GM21515 (cell line): ENCODE measurements at regions not wholly inside any gene's neighbourhood (a gene's known extent, or its start where the extent isn't known, plus 50 kb on each side); places are given as distances from the start of the nearest gene placed in this dataset.

Source experiments
- ATAC-seq: cut with Tn5 transposase; IDR thresholded peaks from one replicate; pipeline ENCODE4 v1.9.1; 2021; ENCODE audit not compliant: unreplicated experiment

DNA sequence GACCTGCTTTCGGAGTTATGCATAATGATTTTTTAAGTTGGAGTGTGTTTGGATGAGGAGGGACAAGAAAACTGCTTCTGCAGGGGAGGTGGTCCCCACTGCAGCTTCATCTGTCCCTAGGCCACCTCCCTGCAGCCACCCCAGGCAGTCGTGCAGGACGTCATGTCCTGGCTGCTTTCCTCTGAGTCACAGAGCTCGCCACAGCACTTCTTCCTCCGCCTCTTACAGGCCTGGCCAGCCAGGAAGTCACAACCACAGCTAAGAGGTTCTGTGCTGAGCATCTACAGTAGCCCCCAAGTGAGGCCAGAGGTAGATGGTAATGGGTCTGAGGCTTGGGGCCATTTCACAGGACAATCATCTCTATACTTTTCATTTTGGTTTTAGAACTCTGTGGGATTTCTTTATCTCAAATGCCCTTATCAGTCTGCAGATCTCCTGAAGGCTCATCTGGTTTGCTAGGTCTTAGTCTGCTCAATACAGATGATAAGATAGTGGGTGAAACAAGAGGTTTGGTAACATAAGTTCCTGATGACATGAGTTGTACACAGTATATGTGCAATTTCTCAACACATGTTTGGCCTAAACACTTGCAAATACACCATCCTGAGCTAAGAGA lies 106.4 kb downstream of the ARF6 start:
- ATAC-seq, result peak; percentile 43

DNA sequence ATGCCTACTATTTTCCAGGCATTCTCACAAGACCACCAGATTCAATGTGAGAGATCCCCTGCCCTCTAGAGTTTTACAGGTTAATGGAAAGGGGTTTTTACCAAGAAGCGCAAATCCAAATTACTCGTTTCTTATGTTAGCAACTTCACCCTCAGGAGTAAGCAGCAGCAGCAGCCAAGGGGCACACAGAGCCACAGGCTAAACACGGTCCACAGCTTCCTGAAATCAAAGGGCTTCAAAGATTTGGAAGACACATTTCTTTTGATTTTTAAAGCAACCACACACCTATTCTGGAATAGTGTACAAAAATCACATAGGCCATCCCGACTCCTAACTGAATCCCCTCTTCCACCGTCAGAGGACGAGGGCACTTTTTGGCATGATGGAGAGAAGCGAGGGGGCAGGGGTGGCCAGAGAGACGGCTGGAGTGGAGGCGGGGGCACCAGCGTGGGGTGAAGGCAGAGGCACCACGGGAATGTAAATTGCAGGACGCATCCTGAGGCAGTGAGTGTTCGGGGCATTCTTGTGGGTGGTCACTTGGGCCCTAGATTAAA lies 107.0 kb downstream of the ARF6 start:
- no peak for ATAC-seq

DNA sequence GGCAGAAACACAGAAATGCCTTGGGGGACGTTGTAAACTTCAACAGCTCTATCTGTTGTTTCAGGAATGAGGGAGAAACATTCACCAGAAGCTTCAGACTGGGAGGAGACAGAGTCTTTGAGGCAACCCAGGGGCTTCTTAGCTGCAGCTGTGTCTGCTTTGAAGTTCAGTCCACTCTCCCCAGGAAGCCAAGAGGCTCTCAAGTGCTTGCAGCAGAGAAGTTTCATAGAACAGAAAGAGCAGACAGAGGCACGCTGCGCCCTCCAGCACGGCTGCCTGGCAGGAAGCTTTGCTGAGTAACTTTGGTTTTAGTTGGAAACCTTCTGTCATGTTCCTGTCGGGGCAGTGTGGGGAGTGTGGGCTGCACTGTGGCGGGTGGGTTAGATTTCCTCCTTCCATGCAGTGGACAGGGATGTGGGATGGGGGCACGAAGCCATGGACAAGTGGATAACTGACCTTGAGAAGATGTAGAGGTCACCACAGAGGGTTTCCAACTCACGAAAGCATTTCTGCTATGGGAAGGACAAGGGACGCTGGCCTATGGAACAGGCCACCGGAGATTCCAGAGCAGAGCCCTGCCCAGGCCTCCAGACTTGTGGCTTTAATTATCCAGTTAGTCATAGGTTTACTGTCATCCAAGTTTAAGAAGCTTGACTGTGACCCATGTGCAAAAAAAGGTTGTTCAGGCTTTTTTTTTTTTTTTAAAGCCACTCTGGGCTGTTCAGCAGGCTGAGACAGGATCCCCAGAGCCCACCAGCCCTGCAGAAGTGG lies 107.7 kb downstream of the ARF6 start:
- no peak for ATAC-seq

DNA sequence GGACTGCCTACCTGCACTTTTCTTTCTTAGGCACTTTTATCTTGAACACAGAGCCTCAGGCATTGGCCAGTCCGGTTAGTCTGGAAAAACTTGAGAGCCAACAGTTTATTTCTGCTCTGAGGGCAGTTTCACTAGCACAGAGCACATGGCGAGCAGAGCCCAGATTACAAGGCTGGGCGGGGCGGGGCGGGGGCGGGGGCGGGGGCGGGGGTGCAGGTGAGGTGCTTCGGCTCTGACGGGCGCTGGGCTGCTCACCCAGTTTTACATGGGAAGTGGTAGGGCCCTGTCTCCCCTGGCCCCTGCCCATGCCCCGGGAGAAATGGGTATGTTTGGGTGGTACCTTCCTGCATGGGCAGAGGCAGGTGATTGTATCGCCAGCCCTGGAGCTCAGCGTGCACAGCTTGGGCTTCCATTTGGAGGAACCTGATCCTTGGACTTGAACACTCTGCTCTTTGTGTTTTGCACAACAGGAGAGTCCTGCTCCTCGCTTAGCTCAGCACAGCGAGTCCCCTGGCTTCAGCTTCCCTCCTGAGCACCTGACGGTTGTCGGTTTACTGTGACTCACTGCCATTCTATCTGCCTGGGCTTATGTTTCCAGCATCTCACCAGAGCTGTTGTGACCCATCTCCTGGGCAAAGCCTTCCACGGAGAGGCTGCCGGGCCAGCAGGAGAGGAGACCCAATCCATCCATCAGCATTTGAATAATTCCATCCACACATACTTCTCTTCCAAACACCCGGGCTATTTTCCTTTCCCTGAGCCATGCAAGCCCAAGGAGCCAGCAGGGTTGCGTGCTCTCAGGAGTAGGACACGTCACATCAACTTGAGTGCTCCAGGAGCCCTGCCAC lies 108.5 kb downstream of the ARF6 start:
- ATAC-seq, result peak; percentile 25

DNA sequence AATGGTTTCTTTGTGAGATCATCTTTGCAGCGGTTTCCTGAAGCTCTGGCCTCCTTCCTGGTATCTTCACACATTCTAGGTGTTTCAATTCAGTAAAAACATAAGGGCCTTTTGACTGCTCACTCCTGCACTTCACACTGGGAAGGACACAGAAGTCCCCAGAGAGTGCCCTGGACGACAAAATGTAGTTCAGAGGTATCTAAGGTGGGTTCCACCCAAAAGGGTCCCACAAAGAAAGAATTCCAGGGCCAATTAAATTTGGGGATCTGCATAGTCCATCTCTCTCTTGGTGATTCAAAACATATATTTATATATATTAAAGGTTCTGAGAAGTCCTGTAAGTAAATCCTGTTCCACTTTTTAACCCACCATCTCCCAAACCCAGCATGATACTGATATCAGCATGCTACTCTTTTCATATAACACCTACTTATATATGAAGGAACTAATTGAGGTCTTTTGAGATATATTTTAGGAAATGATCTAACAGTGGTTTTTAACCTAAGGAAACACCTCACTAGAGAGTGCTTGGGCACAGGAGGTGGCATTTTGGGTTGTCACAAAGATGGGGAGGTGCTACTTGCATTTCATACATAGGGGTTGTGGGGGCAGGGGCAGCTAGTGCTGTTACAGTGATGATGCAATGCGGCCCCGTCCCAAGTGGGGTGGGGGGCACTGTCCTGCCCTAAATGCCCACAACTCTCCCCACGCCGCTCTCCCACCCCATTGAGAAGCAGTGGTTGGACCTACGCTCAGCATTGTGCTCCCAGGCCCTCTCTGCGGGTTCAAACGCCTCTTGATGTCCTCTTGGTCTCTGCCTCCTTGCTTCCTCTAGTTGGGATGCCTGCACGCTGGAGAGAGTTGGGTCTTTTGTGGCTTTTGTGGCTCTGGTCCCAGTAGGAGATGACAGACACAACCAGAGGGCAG lies 109.4 kb downstream of the ARF6 start:
- ATAC-seq, result peak; percentile 21

DNA sequence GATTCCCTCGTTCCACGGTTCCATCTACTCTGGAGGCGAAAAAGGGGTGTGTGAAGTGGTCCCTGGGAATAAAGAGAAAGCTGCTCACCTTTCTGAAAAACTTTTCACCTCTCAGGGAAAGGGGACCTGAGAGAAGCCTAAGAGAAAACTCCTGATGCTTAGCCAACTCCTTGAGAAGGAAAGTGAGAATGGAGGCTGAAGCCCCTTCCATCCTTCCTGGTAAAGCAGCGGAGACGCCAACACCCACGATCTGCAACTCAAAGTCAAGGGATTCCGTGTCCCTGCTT lies 110.0 kb downstream of the ARF6 start:
- no peak for ATAC-seq

DNA sequence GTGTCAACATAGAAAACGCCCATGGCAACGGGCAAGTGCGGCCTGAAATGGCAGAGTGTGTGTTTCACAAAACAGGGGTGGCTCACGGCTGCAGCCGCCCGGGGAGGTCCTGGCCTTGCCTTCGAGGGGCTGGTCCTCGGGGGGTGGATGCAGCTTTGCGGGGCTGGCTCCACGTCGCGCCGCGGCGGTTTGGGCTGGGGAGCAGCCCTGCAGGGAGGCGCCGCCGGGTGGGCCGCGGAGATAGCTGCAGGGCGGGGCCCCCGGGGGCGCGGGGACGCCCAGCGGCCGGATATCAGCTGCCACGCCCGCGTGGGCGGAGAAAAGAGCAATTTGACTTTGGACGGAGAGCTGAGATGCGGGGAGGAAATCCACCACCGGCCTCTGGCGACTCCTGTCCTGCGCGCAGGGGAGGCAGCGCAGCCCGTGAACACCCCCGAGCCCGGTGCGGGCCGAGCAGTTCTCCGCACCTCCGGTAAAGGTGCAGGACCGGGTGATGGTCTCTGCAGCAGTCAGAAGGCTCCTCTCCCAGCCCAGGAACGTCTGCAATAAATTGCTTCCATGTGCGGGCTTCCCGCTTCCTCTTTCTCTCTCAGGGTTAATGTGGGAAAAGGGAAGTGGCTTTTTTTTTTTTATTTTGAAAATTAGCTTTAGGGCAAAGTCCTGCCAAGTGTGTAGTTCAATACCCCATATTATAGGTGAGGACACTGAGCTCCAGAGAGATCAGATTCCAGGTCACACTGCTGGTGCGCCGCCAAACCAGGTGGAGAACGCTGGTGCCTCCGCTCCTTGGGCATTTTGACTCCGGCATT lies 110.5 kb downstream of the ARF6 start:
- ATAC-seq, result peak; percentile 43

DNA sequence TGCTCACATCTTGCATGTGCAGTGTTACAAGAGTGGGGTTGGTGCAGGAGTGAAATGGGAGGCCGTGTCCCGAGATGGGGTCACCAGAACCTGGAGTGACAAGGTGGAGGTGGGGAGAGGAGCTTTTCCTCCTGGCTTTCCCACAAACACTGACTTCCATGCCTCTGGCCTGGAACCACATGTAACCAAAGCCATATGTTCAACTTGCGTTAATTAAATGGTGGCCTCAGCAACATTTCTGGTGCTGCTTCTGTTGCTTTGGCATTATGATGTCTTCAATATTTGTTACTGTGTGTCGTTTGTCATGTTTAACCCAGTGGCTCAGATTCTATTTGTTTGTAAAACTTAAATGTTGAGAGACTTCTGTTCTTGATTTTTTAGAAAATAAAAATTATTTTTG lies 110.2 kb downstream of the VCPKMT start:
- ATAC-seq, result no peak

DNA sequence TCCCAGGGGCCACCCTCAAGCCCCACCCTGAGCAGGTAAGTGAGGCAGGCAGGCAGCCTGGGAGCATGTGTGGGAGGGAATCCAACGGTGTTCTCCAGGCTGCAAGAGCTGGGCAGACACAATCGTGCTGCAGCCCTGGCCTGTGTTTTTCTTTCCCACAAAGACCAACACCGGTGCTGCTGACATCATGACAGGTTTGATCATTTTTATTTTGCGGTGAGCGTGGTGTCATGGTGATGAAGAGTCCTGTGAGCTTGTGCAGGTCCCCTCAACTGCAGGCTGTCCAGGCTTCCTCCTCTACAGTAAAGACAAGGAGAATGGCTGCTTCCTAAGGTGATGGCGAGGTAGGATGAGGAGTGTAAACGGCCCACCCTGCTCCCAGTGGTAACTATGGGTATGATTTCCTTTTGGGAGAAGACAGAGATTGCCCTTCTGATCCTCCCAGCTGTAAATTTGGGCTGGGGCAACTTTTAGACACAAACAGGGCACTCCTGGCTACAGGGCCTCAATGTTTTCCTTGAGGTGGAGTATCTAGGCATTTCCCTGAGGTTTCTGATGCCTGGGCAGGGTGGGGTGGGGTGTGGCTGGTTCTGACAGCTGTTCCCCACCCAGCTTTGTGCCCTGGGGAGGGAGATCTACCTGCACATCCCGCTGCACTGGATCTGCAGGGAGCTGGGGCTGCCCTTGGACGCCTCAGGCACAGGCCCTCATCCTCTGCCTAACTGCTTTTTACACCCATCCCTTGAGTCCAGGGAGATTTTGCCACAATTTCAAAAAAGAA lies 109.1 kb downstream of the VCPKMT start:
- no peak for ATAC-seq

DNA sequence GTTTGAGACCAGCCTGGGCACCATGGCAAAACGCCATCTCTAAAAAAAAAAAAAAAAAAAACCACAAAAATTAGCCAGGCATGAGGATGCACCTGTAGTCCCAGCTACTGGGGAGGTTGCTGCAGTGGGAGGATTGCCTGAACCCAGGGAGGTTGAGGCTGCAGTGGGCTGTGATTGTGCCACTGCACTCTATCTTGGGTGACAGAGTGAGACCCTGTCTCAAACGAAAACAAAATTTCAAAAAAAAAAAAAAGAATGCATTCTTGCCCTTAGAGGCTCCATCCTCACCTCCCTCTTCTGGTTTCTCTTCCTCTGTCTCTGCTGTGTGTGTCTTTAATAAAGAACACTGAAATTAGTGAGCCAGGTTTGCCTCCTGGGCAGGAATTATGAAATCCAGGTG lies 107.8 kb downstream of the VCPKMT start:
- no peak for ATAC-seq

DNA sequence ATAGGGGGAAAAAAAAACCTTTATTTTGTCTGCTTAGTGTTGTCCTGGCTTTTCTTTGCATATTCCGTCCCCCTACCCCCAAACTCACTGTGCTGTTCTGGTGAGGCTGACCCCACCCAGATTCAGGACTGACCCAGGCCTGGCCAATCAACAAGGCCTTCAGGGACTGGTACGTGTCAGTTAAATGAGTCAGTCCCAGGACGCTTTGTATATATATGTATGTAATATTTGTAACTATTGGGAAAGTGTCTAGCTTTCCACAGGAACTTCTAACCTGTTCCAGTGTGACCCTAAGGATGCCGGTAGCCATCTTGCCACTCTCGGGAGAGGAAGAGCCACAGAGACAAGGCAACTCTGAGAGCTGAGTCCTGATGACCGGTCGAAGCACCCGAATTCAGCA lies 107.4 kb downstream of the VCPKMT start:
- no peak for ATAC-seq

DNA sequence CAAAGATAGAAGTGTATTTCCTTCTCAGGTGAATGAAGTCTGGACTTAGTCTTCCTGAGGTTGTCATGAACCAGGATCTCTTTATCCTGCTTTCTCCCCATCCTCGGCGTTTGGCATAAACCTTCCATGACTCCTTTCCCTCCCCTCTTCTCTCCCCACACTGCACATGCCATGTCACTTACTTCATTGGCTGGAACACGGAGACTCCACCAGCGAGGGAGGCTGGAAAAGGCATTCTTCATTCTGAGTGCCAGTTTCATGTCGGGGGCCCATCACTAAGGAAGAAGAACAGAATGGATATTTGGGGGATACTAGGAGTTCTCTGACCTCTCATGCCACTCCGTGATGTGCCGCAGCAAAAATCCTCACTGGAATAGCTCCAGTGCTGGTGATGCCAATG lies 105.6 kb downstream of the VCPKMT start:
- ATAC-seq, result no peak

DNA sequence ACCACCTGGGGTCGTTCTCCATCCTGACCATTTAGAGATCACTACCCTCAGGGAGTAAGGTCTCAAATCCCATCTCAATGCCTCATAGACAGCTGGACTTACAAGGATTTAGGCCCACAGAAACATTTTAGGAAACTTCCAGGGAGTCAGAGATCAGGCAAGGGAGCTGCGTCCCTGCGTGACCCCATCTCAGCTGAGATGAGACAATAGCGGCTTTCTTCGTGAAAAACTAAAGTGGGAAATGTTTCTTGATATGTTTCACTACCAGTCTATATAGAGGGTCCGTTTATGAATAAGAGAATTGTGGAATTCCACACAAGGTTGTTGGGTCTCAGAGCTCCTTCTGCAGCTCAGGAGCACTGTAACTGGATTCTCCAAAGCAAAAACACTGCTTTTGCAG lies 105.1 kb downstream of the VCPKMT start:
- no peak for ATAC-seq

DNA sequence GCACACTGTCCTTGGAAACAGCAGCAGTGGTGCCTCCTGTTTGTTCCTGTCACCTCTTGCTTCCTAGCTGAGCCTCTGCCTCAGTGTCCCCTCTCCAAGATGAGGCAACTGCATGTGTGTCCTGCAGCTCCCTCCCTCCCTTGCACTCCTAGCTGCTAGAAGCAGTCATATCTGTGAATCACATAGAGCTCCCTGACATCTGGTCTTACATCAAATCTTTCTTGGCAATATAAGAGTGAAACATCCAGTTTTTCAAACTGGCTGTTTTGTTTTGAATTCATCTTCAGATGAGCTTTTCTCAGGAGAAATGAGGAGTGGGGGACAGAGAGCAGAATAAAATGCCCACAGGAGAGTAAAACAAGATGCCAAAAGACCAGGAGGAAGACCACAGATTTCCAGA lies 103.7 kb downstream of the VCPKMT start:
- ATAC-seq, result no peak

DNA sequence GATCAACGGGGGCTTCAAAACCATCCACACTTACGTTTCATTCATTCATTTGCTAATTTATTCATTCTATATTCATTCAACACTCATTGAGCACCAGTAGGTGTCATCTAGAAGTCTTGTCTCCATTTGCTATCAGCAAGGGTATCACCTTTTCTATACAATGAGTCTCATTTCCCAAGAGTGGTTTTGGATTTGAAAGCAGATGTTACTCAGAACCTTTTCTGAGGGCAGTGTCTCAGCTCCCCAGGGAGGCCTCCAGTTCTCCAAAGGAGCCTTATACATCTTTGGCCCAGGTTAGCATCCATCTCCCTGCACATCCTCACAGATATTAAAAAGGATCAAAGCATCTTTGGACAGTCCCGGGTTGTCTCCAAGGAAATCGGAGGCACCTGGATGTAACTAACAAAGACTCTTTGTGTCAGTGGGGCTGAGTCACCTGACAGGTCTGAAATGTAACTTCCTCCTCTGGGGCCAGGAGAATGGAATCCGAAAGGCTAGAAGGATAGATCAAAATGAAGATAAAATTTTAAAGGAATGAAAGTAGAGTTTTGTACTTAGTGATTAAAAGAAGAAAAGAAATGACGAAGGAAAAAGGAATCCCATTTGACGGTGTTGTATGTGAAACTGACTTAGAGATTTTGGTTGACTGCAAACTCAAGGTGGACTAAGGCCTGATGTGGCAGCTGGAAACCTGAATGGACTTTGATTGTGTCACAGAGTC lies 103.0 kb downstream of the VCPKMT start:
- no peak for ATAC-seq

DNA sequence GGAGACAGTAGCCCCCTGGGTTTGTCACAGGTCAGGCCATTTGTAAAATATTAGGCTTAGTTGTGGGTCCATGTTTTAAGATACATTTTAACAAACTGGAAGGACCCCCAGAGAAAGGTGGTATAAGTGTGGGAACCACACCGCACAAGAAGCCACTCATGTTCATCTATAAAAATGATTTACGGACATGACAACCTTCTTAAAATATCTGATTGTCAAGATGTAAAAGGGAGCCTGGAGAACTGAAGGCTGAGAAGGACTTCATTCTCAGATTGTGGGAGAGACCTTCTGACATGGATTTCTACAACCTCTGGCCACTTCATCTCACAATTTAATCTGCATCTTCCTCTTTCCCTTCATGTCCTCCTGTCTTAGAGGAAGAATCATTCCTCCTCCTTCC lies 102.4 kb downstream of the VCPKMT start:
- no peak for ATAC-seq

DNA sequence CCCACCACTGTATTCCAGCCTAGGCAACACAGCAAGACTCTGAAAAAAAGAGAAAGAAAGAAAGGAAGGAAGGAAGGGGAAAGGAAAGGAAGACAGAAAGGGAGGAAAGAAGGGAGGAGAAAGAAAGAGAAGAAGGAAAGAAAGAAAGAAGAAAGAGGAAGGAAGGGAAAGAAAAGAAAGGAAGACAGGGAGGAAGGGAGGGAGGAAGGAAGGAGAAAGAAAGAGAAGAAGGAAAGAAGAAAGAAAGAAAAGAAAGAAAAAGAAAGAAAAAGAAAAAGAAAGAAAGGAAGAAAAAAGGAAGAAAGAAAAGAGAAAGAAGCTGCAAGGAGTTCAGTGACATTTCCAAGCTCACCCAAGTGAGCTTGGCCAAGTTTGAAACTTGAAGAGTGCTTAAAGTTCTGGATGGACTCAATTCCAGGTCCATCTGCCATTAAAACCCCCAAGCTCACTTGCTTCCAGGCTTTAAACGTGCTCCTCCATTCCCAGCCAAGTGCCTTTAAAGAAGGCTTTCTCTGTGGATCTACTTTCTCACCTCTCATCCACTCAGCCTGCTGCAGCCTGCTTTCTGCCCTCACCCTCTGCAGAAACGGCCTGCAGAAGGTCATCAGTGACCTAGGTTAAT lies 101.5 kb downstream of the VCPKMT start:
- ATAC-seq, result no peak

DNA sequence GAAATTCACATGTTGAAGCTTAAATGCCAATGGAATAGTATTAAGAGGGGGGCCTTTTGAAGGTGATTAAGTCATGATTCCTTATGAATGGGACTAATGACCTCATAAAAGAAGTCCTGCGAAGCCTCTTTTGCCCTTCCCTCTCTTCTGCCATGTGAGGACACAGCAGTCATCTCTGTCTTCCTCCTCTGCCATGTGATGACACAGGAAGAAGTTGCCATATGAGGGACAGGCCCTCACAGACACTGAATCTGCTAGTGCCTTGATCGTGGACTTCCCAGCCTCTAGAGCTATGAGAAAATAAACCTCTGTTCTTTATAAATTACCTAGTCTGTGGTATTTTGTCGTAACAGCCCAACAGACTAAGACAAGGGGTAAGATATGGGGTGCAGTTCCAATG lies 100.7 kb downstream of the VCPKMT start:
- ATAC-seq, result no peak
